GM18873 (cell line): ENCODE measurements at regions not wholly inside any gene's neighbourhood (a gene's known extent, or its start where the extent isn't known, plus 50 kb on each side); places are given as distances from the start of the nearest gene placed in this dataset.

ENCODE experiments used
- ATAC-seq: cut with Tn5 transposase; IDR thresholded peaks from one replicate; pipeline ENCODE4 v1.9.1; 2021; ENCODE audit warnings: mild to moderate bottlenecking, moderate library complexity, moderate number of reproducible peaks; ENCODE audit not compliant: unreplicated experiment, low FRiP score

- ATAC-seq = no peak
Observed at GRCh38 chr9:28528049-28528448, 954.8 kb upstream of the C9orf72 start.

- ATAC-seq = no peak
Observed at GRCh38 chr9:28538132-28538531, 964.9 kb upstream of the C9orf72 start.

GRCh38 chr9:28539434-28540070 is 966.3 kb upstream of the C9orf72 start:
- ATAC-seq = no peak

GRCh38 chr9:28542928-28543327 is 969.6 kb upstream of the C9orf72 start:
- ATAC-seq = no peak

GRCh38 chr9:28547527-28547926 is 974.2 kb upstream of the C9orf72 start:
- ATAC-seq = no peak

GRCh38 chr9:28563291-28563934 is 990.1 kb upstream of the C9orf72 start:
- ATAC-seq = no peak

- ATAC-seq = no peak
Observed at GRCh38 chr9:28583832-28584231, 1010.6 kb upstream of the C9orf72 start.

GRCh38 chr9:28584542-28584941 is 1011.3 kb upstream of the C9orf72 start:
- ATAC-seq = no peak

GRCh38 chr9:28587052-28587451 is 1013.8 kb upstream of the C9orf72 start:
- ATAC-seq = no peak

- no peak for ATAC-seq
Observed at GRCh38 chr9:28598408-28598807, 1025.1 kb upstream of the C9orf72 start.

GRCh38 chr9:28600226-28600625 is 1026.9 kb upstream of the C9orf72 start:
- no peak for ATAC-seq

GRCh38 chr9:28607843-28608242 is 1034.6 kb upstream of the C9orf72 start:
- no peak for ATAC-seq

- no peak for ATAC-seq
Observed at GRCh38 chr9:28610339-28610738, 1037.1 kb upstream of the C9orf72 start.

GRCh38 chr9:28616310-28616709 is 1043.0 kb upstream of the C9orf72 start:
- no peak for ATAC-seq

- ATAC-seq = no peak
Observed at GRCh38 chr9:28620011-28620410, 1046.7 kb upstream of the C9orf72 start.

GRCh38 chr9:28620661-28621060 is 1047.4 kb upstream of the C9orf72 start:
- no peak for ATAC-seq

GRCh38 chr9:28624771-28625170 is 1051.5 kb upstream of the C9orf72 start:
- ATAC-seq = no peak

- no peak for ATAC-seq
Observed at GRCh38 chr9:28628031-28628430, 1054.8 kb upstream of the C9orf72 start.

- no peak for ATAC-seq
Observed at GRCh38 chr9:28648723-28649122, 1075.4 kb upstream of the C9orf72 start.

GRCh38 chr9:28650327-28650726 is 1077.0 kb upstream of the C9orf72 start:
- no peak for ATAC-seq

GRCh38 chr9:28651050-28651722 is 1077.9 kb upstream of the C9orf72 start:
- ATAC-seq = no peak

GRCh38 chr9:28653216-28653615 is 1079.9 kb upstream of the C9orf72 start:
- ATAC-seq = no peak
